HG02763 (cell line): ENCODE measurements at regions not wholly inside any gene's neighbourhood (a gene's known extent, or its start where the extent isn't known, plus 50 kb on each side); places are given as distances from the start of the nearest gene placed in this dataset.

Experiments used
- ATAC-seq: cut with Tn5 transposase; IDR thresholded peaks from one replicate; pipeline ENCODE4 v1.9.1; 2021; ENCODE audit warnings: mild to moderate bottlenecking, moderate library complexity; ENCODE audit not compliant: unreplicated experiment

DNA sequence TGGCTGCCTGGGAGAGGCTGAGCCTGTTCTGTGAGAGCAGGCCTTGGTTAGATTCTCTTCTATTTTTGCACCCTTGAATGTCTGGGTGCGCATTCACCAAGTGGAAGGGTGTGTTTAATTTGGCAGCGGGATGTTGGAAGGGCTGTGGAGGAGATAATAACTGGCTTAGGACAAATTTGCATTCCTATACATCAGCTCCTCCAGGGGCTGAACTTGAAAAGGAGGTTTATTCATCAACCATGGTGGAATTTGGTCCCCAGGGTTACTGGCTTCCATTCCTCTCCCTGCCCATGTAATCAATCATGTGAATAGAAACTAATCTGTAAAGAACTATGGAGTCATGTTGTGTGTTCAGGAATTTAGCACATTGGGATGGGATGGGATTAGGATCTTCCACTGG, 100.2 kb upstream of the FOXF1 start:
- no peak for ATAC-seq

DNA sequence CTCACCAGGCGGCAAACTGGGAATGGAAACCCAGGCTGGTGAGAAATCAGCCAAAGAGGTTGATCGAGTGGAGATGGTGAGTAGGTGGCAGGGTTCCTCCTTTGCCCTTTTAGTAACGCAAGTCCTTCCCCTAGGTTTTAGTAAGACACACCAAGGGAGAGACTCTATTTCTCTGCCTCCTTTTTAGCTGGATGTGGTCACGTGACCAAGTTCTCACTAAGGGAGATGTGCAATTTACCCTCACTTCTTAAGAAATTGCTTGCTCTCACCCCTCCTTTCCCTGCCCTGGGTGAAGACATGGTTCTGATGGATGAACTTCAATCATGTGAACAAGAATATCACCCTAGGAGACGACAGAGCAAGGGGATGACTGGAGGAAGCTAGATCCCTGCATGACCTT, 99.8 kb upstream of the FOXF1 start:
- no peak for ATAC-seq

DNA sequence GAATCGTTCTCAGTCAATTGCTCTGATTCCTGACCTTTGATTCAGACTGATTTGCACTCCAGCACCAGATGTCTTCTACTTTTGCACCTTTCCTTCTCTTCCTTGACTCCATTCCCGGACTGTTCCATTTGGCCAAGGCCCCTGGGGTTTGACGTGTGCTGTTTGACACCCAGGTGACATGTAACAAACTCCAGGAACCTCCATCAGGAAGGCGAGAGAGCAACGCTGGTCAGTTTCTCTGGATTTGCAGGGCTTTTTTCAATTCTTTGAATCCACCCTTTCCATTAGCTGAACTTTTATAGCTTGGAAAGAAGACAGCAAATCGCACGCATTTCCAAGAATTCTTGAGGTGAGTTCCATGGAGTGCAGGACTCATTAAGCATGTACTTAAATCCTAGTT, 98.4 kb upstream of the FOXF1 start:
- no peak for ATAC-seq

DNA sequence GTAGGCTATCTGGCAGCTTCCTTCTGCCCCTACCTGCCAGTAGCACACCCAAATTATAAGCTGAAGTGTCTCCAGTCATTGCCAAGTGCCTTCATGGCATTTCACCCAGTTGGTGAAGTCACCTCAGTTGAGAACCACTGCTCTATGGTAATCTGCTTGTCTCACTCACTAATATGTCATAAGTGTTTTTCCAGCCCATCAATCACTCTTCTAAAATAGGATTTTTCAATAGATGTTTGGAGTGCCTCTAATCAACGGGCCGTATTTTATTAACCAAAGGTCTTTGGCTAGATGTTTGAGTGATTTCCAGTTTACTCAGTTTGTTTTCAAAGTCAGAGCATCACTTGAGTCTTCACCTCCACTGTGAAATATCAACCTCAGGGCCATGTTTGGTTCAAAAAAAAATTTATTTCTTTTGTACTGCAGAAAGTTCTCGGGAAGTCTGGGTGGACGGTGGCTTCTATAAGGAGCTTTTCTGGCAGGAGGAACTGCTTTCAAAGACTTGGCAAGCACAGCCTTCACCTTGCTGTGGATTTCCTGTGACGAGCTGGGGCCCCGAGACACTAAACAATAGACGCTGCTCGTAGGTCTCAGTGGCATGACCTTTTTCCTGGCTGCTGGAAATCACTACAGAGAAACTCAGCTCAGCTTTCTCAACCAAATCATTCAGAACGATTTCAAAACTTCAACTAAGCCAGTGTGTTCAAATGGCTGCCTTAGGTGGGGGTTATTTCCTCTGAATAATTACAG, 95.2 kb upstream of the FOXF1 start:
- ATAC-seq, result no peak

DNA sequence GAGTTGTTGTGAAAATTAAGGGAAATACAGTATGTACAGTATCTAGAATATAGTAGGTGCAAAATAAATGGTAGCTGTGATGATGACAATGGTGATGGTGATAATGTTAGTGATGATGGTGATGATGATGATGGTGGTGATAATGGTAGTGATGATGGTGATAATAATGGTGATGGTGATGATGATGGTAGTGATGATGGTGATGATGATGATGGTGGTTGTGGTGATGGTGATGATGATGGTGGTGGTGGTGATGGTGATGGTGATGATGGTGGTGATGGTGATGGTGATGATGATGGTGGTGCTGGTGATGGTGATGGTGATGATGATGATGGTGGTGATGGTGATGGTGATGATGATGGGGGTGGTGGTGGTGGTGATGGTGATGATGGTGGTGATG, 91.3 kb upstream of the FOXF1 start:
- no peak for ATAC-seq

DNA sequence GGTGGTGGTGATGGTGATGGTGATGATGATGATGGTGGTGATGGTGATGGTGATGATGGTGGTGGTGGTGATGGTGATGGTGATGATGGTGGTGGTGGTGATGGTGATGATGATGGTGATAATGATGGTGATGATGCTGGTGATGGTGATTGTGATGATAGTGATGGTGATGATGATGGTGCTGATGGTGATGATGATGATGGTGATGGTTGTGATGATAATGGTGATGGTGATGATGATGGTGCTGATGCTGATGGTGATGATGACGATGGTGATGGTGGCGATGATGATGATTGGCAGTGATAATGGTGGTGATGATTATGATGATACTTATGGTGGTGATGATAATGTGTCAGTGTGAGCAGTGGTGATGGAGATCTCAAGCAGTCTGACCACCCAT, 90.8 kb upstream of the FOXF1 start:
- no peak for ATAC-seq

DNA sequence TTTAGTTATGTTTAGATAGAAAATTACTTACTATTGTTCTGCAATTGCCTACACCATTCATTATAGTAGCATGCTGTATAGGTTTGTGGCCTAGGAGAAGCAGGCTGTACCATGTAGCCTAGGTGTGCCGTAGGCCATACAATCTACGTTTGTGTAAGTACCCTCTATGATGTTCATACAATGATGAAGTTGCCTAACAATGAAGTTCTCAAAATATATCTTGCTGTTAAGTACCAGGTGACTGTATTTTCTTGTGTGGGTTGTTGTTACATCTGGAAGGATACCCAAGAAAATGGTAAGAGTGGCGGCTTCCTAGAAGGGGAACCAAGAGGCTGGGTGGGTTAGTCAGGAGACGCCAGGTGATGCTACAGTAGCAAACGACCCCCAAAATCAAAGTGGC, 88.3 kb upstream of the FOXF1 start:
- ATAC-seq, result no peak

DNA sequence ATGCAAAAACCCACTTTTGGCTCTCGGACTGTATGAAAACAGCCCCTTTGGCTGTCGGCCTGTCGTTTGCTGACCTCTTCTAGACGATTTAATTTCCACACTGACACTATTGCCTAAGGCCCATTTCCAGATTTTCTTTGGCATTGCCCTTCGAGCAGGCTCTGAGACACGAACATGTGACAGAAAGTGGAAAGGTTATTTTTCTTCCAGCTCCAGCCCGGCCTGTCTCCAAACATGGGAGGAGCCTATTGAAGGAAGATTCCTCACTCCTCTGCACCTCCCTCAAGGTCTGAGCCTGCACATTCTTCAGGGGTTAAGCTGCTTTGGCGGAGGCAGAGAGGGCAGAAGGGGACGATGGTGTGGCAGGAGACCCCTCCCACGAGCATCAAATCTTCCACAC, 85.9 kb upstream of the FOXF1 start:
- no peak for ATAC-seq

DNA sequence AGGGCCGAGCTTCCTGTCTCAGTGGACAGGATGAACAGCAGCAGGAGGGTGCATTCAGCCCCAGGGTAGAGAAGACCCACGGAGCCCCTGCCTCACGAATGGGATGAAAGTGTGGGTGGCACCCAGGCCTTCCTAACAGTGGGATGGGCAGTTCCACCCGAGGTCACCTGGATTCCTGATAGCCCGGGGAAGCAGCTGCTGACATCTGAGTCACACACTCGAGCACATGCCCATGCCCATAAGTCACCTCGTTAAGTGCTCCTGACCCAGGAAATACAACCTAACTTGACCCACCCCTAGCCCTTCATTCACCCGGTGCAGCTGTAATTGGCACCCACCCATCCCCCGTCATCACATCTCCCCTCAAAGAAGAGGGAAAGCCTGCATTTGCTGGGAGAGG, 85.3 kb upstream of the FOXF1 start:
- ATAC-seq, result no peak

DNA sequence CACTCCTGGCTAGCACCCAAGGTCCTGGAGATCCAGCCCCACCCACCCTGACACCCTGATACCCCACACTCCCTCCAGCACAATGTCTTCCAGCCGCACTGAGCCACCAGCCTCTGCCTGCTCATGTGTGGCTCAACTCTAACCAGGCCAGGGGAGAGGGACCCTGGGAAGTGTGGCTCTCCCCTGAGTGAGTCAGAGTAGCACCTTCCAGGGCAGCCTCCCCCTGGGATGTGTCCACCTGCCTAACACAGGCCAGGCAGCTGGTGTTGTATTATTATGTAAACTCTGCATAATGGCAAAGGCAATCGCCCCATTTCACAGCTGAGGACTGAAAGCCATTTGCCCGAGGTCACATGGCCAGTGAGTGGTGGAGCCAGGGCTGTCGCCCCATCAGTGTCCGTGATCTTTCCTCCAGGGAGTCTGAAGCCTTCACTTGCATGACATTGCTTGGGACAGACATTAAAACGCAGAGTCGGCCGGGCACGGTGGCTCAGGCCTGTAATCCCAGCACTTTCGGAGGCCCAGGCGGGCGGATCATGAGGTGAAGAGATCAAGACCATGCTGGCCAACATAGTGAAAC, 84.2 kb upstream of the FOXF1 start:
- no peak for ATAC-seq

DNA sequence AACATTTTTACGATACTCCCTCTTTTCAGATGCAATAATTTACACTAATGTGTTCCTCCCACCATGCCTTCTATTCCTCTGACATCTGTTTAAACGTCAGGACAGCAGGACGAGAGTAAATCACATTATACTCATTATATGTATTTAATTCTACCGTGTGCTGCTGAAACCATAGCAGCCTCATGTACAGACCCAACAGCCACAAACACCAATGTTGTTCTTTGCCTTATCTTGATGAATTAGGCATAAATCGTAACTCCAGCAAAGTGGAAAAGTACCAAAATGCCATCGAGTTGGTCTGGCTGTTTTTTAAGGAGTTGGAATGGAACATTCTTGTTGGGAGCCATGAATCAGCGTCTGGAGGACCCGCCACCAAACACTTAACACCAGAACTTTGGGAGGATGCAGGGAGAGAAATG, 82.9 kb upstream of the FOXF1 start:
- no peak for ATAC-seq

DNA sequence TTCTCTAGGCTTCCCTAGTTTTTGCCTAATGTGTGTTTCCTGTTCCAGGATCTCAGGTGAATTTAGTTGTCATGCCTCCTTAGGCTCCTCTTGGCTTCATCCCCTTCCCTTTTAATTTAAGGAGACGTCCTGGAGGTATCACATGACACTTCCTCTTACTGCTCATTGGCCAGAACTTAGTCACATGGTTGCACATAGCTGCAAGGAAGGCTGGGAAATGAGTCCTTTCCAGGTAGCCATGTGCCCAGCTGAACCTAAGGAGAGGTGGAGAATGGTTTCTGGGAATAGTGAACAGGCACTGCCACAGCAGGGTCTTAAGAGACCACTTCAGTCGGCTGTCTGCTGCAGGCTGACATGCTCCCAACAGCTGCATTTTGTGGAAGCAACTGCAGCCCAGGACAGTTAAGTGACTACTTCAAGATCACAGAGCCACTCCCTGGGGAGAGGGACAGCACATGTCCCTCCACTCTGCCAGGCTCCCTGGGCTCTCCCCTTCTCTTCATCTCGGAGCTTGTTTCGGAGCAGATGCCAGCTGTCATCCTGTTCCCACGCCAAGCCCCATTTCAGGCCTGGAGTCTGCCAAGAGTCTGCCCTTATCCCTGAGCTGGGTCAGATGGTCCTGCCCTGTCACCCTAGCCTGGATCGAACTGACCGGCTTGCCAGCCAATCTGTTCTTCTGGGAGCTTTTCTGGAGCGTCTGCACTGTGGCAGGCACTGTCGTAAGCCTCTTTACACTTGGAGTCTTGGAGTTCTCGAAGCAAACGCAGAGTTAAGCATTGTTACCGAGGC, 81.4 kb upstream of the FOXF1 start:
- ATAC-seq, result no peak

DNA sequence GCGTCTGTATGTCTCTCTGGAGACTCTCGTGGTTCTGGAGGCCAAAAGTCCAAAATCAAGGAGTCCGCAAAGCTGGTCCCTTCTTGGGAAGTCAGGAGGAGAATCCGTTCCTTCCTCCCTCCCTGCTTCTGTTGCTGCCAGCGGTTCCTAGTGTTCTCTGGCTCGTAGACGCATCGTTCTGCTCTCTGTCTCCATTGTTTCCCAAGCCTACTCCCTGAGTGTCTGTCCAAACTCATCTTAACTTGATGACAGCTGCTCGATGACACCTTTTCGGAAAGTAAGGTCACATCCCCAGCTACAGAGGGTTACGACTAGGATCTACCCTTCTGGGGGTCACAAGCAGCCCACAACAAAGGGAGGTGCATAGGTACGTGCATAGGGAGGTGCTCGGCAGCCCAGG, 80.7 kb upstream of the FOXF1 start:
- no peak for ATAC-seq

DNA sequence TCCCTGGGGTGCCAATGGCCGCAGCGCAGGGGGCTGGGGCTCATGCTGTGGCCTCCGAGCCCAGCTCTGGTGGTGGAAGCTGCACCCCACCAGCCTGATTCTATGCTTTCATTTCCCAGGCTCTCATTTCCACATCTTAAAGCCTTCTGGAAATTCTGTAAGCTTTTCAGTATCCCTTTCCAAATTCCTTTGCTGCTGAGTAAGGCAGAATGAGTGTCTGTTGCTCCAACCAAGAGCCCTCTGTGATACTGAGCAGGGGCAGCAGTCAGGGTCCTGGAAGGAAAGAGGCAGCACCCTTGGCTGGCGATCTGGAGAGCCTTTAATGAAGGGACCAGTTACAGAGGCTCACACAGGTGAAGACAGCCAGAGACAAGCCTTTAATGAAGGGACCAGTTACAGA, 79.5 kb upstream of the FOXF1 start:
- ATAC-seq, result no peak

DNA sequence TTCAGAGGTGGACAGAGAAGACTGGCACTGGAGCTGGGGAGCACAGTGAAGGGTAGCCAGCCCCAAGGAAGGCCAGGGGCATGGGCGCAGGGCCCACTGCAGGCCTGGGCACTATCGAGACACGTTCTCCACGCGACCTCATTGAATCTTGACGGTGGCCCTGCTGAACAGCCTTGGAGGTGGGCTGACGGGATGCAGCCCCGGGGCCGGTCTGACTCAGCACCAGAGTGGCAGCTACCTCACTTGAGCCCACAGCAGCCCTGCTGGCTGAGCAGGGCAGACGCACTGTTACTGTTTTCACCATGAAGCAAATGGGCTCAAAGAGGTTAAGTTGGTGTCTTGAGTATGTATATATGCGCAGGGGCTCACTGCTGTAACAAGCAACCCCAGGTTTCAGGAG, 78.8 kb upstream of the FOXF1 start:
- ATAC-seq, result no peak

DNA sequence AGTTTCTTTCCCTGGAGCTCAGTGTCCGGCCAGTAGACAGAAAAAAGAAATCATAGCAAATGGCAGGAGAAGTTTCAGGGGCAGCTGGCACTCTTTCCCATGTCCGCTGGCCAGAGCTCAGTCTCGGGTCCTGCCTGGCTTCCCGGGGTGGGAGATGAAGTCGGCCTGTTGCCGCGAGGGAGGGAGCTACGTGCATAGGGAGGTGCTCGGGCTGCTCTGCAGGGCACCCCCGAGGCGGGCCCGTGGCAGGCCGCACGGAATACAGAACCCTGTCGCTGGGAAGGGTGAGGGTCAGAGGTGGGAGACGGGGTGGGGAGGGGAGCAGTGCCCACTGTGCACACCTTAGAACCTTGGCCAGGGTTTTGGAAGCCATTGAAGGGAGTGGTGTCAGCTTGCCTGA, 78.3 kb upstream of the FOXF1 start:
- no peak for ATAC-seq

DNA sequence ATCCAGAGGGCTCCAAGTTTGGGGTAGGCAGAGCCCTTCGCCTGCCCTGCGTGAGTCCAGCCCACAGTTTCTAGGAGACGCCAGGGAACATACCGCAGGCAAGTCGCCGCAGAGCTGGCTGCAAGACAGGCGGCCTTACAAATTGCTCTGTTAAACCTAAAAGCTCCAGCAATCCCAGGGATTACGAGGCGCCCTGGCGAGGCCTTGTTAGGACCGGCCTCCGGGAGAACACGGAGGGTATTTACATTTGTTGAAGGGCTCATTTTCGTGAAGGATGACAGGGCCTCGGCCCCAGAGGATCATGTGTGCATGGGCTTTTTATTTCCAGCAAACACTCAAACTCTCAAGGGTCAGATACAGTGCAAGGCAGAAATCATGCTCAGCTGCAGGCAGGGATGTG, 77.6 kb upstream of the FOXF1 start:
- ATAC-seq, result no peak

DNA sequence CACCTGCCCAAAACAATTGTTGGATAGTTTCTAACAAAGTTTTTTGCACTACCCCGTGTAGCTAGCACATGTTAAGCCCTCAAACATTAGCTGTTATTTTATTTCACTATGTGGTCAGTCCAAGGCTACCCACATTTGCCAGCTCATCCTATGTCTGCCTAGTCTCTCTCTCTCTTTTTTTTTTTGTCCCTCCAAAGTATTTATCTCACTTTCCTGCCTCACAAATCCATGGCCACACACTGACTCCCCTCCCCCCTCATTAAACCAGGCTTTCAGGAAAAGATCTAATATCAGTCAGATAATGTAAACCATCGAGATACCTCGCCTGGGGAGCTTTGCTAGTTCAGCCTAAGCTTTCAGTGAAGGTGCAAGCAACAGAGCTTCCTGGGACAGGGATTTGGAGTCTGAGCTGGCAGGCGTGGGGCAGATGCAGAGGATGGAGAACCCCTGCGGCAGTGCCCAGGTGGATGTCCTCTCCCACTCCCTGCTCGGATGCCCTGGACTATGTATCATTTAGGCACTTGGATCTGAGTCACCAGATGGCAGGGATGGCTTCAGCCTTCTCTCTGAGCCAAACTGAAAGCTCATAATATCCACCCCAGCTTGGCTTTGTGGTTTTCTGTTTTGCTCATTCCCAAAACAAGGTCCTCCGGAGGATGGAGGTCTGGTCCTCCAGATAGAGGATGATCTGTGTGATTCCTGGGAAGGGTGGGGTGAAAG, 73.7 kb upstream of the FOXF1 start:
- ATAC-seq, result no peak

DNA sequence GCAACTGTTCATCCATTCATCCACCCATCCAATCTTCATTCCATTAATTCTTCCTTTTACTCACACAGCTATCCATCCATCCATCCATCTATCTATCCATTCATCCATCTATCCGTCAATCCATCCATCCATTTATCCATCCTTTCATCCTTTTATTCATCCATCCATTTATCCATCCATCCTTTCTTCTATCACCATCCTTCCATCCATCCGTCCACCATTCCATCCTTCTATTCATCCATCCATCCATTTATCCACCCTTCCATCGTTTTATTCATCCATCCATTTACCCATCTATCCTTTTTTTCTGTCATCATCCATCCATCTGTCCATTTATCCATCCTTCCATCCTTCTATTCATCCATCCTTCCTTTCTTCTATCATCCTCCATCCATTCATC, 73.0 kb upstream of the FOXF1 start:
- ATAC-seq, result no peak

DNA sequence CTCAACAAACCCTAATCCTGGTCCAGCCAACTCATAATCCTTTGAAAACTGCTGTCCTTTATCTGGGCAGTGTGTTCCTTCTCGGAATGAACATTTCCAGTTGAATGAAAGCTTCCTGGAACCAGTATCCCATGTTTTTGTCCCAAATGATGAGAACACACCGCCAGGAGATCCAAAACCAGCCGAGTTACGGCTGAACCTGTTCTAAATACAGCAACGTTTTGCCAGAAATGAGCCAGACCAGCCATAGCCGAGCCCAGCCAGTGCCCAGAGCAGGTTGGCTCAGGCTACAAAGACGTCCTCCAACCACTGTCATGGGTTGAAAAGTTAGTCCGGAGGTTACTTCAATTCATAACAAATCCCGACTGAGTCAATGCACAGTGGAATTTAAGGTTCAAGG, 67.6 kb upstream of the FOXF1 start:
- ATAC-seq, result no peak

DNA sequence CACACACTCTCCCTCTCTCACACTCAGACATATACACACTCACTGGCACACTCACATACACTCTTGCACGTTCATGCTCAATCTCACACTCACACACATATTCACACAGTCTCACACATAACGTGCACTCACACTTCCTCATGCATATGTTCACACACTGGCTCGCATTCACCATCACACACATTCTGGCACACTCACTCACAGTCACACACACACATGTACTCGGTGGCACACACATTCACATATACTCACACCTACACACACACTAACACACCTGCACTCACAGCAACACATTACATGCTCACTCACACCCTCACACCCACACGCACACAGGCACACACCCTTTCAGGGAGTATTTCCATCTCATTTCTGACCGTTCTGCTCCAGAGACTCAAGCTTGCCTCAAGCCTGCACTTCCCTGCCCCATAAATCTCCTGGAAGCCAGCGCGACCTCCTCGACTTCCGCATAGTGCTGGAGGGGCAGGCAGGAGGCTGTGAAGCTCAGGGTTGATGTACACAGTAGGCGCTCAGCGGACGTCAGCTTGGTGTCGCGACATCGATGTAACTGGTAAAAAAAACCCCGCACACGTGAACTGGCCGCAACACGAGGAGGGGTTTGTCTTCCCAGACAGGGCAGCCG, 66.7 kb upstream of the FOXF1 start:
- ATAC-seq, result no peak
